ENCODE measurements at regions not wholly inside any gene's neighbourhood (a gene's known extent, or its start where the extent isn't known, plus 50 kb on each side); places are given as distances from the start of the nearest gene placed in this dataset.

- POLR2A ChIA-PET, result no interaction called here
- CTCF ChIA-PET, result interaction anchor here (1.2 kb wide), 1 partner anchor 103 kb away, joined by 3 read pairs; no protein-coding TSS in a partner anchor
Observed at GRCh38 chr4:24476282-24476681, 108.1 kb downstream of the DHX15 start.

GRCh38 chr4:24475756-24476155 lies 108.6 kb downstream of the DHX15 start:
- ChIA-PET POLR2A (no interaction called here), CTCF (interaction anchor here (1.2 kb wide), 1 partner anchor 104 kb away, joined by 3 read pairs; no protein-coding TSS in a partner anchor)

GRCh38 chr4:24473309-24473721 lies 111.0 kb downstream of the DHX15 start:
- ChIA-PET POLR2A (interaction anchor here (0.7 to 1.0 kb wide), 2 partner anchors 39 to 111 kb away, joined by 4 read pairs; partner anchors contain the start of gene DHX15), CTCF (interaction anchor here (0.6 to 1.1 kb wide), 3 partner anchors 15 to 111 kb away, joined by 3 read pairs; partner anchors contain the start of gene DHX15)

GRCh38 chr4:24472514-24473308 lies 111.6 kb downstream of the DHX15 start:
- CTCF ChIA-PET, result interaction anchor here (0.6 to 1.1 kb wide), 3 partner anchors 15 to 112 kb away, joined by 3 read pairs; partner anchors contain the start of gene DHX15
- POLR2A ChIA-PET, result interaction anchor here (0.7 to 1.0 kb wide), 2 partner anchors 40 to 112 kb away, joined by 4 read pairs; partner anchors contain the start of gene DHX15

- CTCF ChIA-PET, result no interaction called here
- POLR2A ChIA-PET, result interaction anchor here (1.0 kb wide), 1 partner anchor 112 kb away, joined by 4 read pairs; the partner anchor contains the start of gene DHX15
Observed at GRCh38 chr4:24472161-24472510, 112.2 kb downstream of the DHX15 start.

- ChIA-PET POLR2A (no interaction called here), CTCF (no interaction called here)
Observed at GRCh38 chr4:24471486-24472160, 112.7 kb downstream of the DHX15 start.

GRCh38 chr4:24470666-24471485 lies 113.5 kb downstream of the DHX15 start:
- POLR2A ChIA-PET, result interaction anchor here (1.1 kb wide), 1 partner anchor 113 kb away, joined by 6 read pairs; the partner anchor contains the start of gene DHX15
- CTCF ChIA-PET, result interaction anchor here (0.6 kb wide), 1 partner anchor 25 kb away, joined by 3 read pairs; no protein-coding TSS in a partner anchor

GRCh38 chr4:24468071-24468470 lies 116.3 kb downstream of the DHX15 start:
- ChIA-PET POLR2A (no interaction called here), CTCF (no interaction called here)

GRCh38 chr4:24464566-24464965 lies 119.8 kb downstream of the DHX15 start:
- POLR2A ChIA-PET, result interaction anchor here (0.5 kb wide), 1 partner anchor 175 kb away, joined by 3 read pairs; no protein-coding TSS in a partner anchor
- CTCF ChIA-PET, result no interaction called here

GRCh38 chr4:24456431-24456830 lies 127.9 kb downstream of the DHX15 start:
- ChIA-PET CTCF (no interaction called here), POLR2A (no interaction called here)

GRCh38 chr4:24453951-24454350 lies 130.4 kb downstream of the DHX15 start:
- ChIA-PET CTCF (no interaction called here), POLR2A (no interaction called here)

GRCh38 chr4:24451870-24452269 lies 132.5 kb downstream of the DHX15 start:
- ChIA-PET POLR2A (no interaction called here), CTCF (no interaction called here)

GRCh38 chr4:24443200-24443599 lies 141.2 kb downstream of the DHX15 start:
- ChIA-PET CTCF (no interaction called here), POLR2A (no interaction called here)

GRCh38 chr4:24440765-24441164 lies 143.6 kb downstream of the DHX15 start:
- CTCF ChIA-PET, result no interaction called here
- POLR2A ChIA-PET, result no interaction called here

GRCh38 chr4:24434241-24434640 lies 150.1 kb downstream of the DHX15 start:
- CTCF ChIA-PET, result no interaction called here
- POLR2A ChIA-PET, result no interaction called here

- CTCF ChIA-PET, result no interaction called here
- POLR2A ChIA-PET, result no interaction called here
Observed at GRCh38 chr4:24433515-24434214, 150.7 kb downstream of the DHX15 start.

GRCh38 chr4:24428850-24429249 lies 155.5 kb downstream of the DHX15 start:
- POLR2A ChIA-PET, result no interaction called here
- CTCF ChIA-PET, result interaction anchor here (0.6 kb wide), 1 partner anchor 277 kb away, joined by 6 read pairs; no protein-coding TSS in a partner anchor

GRCh38 chr4:24426557-24426956 lies 157.8 kb downstream of the DHX15 start:
- ChIA-PET CTCF (no interaction called here), POLR2A (no interaction called here)

GRCh38 chr4:24425863-24426262 lies 158.5 kb downstream of the DHX15 start:
- ChIA-PET POLR2A (no interaction called here), CTCF (no interaction called here)

Data from activated CD8-positive, alpha-beta memory T cell treated with anti-CD3 and anti-CD28 coated beads for 36 hours (primary cell).